GM12892 (cell line): ENCODE measurements at regions not wholly inside any gene's neighbourhood (a gene's known extent, or its start where the extent isn't known, plus 50 kb on each side); places are given as distances from the start of the nearest gene placed in this dataset.
"Not testable (repeated sequence)": the region's sequence is repeated elsewhere in the genome, so short reads cannot be mapped to it uniquely, and the experiment has no call there.

Experiments
- POLR2A ChIP-seq: IDR thresholded peaks from 2 replicates; pipeline ENCODE4 v1.6.1; 2011; ENCODE audit warnings: low read depth, low read length, control low read depth
- TAF1 ChIP-seq: IDR thresholded peaks from 2 replicates; pipeline ENCODE4 v1.6.1; 2011; ENCODE audit warnings: low read depth, mild to moderate bottlenecking, control low read depth, low read length, borderline replicate concordance

GRCh38 chr9:42850896-42851693 lies 667.6 kb downstream of the SPATA31A6 start:
- TF ChIP-seq TAF1, POLR2A: not testable (repeated sequence)
